ENCODE measurements at regions not wholly inside any gene's neighbourhood (a gene's known extent, or its start where the extent isn't known, plus 50 kb on each side); places are given as distances from the start of the nearest gene placed in this dataset.

DNA sequence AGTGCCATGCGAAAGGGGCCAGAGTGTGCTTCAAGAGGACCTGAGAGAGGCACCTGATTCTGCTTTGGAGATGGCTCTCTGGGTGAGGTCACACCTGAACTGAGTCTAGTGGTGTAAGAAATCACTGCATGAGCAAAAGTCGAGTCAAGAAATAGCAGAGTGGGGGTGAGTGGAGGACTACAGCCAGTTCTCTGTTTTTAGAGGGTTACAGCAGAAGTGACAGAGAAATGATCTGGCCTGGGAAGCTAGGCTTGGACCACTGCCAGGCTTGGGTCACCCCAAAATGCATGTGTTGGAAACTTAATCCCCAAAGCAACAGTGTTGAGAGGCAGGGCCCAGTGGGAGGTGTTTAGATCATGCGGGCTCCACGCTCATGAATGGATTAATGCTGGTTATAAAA lies 312.0 kb downstream of the CBLN1 start:
- TF ChIP-seq CTCF (IDR thresholded peaks at IDR 0.05) = no peak
- TF ChIP-seq RAD21 (IDR thresholded peaks at IDR 0.05; ENCODE audit: low read length) = no peak
- no peak for TF ChIP-seq CHD2 (IDR thresholded peaks at IDR 0.05; ENCODE audit: low read length, partially characterized antibody)
- TF ChIP-seq, protein P1, sequence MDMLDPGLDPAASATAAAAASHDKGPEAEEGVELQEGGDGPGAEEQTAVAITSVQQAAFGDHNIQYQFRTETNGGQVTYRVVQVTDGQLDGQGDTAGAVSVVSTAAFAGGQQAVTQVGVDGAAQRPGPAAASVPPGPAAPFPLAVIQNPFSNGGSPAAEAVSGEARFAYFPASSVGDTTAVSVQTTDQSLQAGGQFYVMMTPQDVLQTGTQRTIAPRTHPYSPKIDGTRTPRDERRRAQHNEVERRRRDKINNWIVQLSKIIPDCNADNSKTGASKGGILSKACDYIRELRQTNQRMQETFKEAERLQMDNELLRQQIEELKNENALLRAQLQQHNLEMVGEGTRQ (IDR thresholded peaks at IDR 0.05; ENCODE audit: borderline replicate concordance, low read depth, low read length) = no peak
- no peak for TF ChIP-seq EP300 (IDR thresholded peaks at IDR 0.05; ENCODE audit: borderline replicate concordance in 1 of 2, low read depth in 1 of 2, low read length in 1 of 2)
- TF ChIP-seq EZH2phosphoT487 (IDR thresholded peaks at IDR 0.05; ENCODE audit: borderline replicate concordance, low read depth) = no peak
- TF ChIP-seq POLR2AphosphoS5 (IDR thresholded peaks at IDR 0.05; ENCODE audit: low read depth, low read length) = no peak
- TF ChIP-seq GATA2 (CRISPR knock-in tag; IDR thresholded peaks at IDR 0.05) = no peak
